Activated CD4-positive, alpha-beta T cell treated with anti-CD3 and anti-CD28 coated beads, Interleukin-2, amount 50 U/mL, for 4 hours (primary cell): ENCODE measurements at regions not wholly inside any gene's neighbourhood (a gene's known extent, or its start where the extent isn't known, plus 50 kb on each side); places are given as distances from the start of the nearest gene placed in this dataset.

Source experiments
- DNase-seq, 2 experiments: peaks; one replicate each; pipeline ENCODE4 v3.0.0-alpha.2; 2020

DNA sequence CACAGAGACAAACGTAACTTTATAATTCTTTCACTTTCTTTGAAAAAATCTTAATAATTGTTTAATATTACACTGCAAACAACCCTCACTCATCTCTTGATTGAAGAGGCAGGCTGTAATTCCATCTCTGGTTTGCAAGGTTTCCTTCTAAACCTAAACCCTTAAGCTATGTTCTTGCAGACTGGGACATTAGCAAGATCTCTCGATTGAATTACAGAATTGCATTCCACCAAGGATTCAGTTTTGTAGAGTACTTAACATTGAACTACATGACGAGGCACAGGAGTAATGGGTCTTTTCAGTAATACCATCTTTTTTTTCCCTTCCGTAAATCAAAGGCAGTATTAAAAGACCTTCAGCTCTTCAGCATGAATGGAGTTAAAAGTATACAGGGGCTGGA is 111.6 kb upstream of the EEF1E1 start:
- no peak for DNase-seq

DNA sequence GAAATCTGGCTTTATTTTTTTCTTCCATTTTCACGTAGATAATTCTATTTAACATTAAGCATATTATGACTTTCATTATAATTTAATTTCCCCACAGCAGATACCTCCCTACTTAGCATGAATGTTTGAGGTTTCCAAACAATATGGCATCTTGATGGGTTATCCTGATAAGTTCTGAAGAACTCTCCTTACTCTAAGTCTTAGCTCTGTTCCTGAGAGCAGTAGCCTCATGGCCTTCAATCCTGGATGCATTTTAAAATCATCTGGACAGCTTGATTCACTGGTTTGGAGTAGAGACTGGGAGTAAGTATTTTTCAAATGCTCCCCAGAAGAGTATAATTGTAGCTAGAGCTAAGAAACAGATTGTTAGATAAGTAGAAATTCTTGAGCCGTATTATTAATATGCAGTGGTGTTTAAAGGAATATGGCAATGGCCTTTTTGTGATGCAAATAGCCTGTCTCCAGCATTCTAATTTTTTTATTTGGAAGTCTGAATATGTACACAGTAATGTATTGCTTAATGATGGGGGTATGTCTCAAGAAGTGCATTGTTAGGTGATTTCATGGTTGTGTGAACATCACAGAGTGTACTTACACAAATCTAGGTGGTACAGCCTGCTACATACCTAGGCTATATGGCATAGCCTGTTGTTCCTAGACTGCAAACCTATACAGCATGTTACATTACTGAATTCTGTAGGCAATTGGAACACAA is 110.5 kb upstream of the EEF1E1 start:
- DNase-seq, result no peak

DNA sequence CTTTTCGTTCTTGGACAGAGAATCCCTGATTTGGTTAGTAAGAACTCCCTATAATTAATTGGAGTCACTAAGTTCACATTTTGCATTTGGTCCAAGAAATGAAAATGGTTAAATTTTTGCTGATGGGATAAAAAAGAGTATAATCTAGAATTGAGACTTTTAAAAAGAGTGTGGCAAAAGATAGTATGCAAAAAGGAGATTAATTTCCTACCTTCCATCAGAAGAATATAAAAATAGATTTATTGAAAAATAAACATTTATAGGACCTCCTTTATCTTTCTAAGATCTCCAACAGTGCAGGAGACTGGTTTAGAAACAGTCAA is 105.5 kb upstream of the EEF1E1 start:
- no peak for DNase-seq

DNA sequence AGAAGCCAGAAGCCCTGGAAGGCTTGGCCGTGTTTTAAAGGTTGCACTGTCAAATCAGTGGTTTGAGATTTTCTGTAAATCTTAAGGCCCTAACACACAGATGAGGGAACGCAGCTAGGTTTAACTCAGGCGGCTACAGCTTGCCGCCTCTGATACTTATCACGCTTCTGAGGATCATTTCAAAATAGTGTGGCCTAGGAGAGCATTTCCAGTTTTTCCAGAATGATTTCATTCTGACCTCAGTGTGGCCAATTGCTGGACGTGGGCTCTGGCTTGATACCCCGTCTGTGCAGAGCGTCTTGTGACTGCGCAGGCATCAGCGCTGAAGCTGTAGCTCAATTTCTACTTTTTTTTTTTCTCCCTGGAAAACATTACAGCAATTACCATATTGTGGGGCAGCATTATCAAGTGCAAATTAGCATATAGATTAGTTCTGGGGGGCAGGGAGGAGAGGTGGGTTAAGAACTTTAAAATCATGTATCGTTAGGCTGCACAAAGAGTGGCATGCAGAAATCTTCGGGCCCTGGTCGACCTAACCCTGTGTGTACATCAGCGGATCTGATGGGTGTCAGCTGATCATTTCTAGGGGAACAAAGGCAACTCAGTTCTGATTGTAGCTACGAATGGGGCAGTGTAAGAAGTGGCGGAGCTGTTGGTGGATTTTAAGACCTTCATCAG is 105.0 kb upstream of the EEF1E1 start:
- DNase-seq, result no peak

DNA sequence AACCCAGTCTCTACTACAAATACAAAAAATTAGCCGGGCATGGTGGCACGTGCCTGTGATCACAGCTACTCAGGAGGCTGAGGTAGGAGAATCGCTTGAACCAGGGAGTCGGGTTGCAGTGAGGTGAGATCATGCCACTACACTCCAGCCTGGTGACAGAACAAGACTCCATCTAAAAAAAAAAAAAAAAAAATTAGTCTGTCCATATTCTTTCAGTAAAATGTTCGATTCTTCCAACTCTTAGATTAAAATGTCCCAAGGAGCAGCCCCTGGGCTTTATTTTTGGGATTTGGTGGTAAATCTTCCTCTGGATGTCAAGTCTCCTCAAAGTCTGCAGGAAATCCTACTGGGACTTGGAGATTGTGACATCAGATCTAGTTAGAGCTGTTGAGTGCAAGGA is 101.0 kb upstream of the EEF1E1 start:
- DNase-seq, result no peak

DNA sequence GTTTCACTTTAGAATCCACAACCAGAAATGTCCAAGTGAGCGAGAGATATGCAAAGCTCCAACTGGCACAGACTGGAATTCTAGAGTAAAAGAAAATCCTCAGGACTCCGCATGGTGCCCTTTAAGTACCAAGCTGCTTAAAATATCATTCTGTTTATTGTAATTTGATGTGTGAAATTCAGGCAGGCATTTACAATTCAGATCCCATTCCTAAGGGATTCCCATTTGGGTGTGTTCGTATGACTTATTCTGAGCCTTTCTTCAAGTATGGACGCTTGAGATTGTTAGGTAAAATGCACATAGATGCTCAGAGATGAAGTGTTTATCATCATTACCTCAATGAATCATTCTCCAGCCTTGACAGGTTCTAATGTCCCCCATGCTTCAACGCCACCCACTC is 99.3 kb upstream of the EEF1E1 start:
- no peak for DNase-seq

DNA sequence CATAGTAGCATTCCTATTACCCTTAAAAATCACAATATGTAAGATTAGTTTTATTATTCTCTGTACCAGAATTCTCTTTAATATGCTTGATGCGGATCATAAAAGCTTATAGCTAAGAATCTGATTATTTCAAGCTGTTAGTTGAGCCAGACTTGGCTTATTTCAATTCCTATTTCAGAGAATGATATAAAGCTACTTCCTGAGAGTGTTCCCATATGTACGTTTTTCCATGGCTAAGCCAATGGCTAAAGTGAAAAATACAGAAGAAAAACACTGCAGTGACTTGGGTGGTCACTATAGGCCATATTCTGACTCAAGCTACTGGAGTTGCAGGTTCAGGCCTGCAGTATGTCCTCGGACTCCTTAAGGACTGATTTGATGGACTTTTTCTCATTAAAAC is 97.9 kb upstream of the EEF1E1 start:
- DNase-seq, result no peak

DNA sequence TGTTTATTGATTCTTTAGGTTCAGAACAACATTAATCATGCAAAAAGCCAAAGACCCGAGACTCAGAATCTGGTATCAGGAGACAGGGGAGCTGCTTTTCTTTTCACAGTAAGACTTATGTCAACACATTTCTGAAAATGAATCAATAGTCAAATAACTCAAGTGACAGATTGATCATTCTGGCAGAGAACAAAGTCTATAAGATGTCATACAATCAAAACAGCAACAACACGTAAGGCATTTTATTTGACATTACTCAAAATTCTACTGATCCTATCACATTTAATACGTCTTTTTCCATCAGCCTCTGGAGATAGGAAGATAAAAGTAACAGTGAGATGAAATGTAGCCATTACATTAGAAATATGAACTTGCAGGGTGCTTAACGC is 93.4 kb upstream of the EEF1E1 start:
- DNase-seq, result no peak

DNA sequence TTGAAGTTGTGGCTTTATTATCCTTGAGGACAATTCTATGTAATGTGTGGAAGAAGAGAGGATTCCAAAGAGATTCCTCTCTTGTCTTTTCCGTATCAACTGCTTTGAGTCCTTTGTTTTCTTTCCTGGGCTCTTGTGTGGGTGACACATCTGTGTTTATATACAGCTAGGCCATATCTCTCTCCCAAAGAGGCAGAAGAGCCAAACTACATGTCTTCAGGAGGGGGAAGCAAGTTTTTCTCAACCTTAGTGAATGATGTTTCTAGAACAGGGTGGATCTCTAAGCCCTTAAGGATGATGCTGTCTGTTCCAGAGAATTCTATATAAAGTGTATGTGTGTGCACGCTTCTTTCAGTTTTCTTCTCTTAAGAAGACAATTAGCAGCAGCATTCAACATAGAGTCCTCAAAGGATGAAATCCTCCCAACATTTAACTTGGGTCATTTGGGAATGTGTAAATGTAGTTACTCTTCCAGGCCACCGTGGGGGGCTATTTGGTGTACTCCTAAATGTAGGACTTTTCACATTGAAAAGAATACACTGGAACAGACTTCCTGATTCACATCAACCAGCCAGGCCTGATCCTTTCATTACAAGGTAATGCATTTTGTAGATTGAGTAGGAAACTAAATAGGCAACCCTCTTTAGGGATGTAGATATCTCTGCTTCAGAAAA is 92.8 kb upstream of the EEF1E1 start:
- no peak for DNase-seq

DNA sequence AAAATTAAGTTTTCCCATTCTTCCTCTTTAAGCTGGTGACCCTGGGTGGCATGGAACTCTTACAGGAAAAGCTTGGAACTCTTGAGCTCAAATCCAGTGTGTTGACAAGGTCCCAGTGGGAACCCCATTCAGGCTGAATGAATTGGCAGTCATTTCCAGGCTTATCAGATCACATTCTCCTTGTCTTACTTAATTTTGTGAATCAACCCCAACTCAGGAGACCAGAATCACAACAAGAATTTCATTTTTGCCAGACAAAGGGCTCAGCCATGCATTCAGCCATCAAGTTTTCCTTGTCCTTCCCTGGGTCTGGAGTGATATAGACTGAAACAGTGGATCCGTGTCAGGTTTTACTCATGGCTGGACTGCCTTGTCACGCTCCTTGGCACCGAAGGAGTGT is 92.1 kb upstream of the EEF1E1 start:
- DNase-seq, result no peak

DNA sequence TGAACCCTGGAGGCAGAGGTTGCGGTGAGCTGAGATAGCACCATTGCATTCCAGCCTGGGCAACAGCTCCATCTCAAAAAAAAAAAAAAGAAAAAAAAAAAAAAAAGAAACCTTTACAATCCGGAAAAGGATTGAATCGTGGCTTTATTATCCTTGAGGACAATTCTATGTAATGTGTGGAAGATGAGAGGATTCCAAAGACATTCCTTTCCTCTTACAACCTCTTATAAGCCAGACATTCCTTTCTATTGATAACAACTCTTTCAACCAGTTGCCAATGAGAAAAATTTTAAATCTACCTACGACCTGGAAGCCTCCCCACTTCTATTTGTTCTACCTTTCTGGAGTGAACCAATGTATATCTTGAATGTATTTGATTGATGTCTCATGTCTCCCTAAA is 91.2 kb upstream of the EEF1E1 start:
- no peak for DNase-seq

DNA sequence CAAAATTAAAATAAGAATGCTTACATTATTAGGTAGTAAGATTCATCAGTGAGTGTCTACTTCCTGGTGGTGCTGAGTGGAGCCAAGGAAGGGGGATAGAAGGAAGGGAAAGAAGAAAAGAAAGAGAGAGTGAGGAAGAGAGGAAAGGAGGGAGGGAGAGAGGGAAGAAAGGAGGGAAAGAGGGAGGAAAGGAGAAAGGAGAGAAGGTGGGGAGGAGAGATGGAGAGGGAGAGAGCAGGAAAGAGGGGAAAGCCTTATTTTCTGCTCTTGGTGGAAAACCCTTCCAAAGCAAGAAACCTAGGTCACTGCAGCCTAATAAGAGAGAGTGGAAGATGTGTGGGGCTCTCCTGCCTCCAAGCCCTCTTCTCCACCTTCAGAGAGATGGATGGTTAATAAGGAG is 90.2 kb upstream of the EEF1E1 start:
- no peak for DNase-seq

DNA sequence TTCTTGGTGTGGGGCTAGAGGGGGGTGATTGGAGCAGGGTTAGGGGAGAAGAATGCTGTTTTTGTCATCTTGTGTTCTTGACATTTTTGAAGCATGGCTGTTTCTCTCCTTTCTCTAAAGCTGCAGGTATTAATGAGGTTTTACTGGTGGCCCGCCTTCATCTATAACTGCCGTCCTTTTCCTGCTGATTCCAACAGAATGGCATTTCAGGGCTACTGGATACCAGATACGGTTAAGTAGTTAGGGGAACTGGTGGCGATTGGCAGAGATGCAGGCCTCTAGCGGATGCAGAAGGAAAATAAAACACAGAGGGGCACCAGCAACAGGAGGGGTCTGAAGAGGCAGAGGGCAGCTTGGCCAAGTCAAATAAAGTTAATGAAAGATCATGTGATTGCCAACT is 89.7 kb upstream of the EEF1E1 start:
- no peak for DNase-seq

DNA sequence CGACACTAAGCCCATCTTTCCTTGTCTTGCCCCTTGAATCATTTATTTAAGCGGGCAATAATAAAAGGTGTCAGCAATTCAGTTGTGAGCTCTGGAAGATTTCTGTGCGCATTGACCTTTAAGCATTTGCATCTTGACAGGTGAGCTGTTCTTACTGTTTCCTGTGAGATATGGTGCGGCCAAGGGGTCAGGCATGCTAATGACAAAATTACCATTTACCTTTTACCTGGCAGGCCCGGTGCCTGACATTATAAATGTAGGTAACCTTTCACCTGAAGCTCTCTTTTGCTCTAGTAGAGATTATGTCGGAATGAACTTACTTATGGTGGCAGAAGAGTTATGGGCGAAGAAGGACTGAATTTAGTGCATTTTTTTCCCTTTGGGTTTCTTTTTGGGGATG is 89.3 kb upstream of the EEF1E1 start:
- no peak for DNase-seq

DNA sequence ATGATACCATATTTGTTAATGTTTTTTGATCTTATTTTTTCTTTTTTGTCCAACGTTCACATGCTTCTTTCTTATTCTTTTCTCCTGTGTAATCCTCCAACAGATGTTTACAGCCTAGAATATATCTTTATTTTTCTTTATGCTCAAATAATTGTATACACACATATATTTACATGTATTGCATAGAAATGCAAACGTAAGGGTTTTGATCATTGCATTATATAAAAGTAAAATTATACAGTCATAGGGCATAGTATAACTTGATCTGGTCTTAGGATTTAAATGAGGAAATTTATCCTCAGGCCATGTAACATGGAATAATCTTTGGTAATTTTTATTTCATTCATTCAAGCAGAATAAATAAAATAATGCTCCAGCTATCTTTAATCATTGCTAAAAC is 84.9 kb upstream of the EEF1E1 start:
- no peak for DNase-seq

DNA sequence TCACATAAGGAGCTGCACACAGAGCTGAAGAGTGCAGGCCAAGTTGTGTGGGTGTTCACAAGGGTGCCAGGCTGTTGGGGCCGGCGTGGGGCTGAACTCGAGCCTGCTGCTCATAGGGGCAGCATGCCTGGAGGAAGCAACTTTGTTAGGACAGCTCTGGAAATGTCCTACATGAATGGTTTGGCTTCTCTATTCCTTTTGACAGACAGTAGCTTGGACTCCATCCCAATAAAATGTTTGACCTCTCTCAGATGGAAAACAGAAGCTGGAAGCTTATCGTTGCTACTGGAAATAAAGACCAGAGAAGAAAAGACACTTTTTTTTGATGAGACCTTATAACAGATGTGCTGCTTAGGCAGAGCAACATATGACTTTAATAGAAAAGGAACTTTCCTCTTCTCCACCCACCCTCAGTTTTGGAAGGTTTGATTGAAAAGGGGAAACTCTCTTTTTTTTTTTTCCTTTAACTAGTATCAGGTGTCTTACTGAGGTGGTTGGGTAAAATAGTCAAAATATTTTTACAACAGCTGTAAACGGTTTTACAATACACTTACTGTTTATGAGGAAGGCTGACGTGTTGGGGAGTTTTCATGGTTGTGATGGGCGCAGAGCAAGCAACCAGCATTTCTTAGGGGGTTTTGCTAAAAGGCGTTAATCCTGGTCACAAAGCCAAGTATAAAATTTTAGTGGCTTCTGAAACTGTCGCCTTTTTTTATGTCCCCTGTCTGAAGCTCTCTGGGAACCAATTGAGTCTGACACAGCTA is 80.7 kb upstream of the EEF1E1 start:
- DNase-seq, result no peak

DNA sequence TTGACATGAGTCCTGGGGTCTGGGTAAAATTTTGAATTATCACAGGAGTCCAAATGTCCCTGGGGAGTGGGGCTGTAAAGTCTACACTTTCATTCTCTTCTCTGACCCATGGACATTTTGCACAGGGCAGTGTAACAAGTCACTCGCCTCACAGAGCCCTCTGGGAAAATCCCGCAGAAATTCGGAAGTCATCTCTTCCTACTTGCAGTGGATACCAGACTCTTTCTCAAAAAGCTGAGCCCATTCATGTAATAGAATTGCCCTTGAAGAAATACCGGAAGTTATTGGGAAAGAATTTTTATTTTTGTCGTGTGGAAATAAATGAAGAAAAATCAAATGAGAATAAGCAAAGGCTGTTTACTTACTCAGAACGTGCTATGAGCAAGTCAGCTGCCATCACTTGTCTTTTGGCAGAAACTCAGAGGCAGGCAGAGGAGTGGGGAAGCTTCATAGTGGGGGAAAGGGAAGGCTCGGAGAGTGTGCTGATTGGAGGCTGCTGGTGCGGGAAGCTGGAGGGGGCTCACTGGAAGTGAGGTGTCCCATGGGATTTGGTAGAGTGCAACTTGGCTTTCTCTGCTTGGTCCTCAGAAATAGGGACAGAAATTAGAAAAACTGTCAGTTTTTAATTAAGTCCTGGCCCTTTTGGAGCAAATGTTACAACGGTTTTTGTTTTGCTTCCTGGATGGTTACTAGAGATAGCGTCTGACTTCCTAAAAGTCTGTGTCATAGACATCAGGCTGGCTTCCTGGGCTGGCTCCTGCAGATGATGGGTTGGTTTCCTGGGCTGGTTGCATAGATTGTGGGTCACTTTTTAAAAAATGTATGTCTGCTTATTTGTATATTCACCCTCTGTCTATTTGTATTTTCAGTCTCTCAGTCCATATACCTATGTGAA is 79.8 kb upstream of the EEF1E1 start:
- no peak for DNase-seq

DNA sequence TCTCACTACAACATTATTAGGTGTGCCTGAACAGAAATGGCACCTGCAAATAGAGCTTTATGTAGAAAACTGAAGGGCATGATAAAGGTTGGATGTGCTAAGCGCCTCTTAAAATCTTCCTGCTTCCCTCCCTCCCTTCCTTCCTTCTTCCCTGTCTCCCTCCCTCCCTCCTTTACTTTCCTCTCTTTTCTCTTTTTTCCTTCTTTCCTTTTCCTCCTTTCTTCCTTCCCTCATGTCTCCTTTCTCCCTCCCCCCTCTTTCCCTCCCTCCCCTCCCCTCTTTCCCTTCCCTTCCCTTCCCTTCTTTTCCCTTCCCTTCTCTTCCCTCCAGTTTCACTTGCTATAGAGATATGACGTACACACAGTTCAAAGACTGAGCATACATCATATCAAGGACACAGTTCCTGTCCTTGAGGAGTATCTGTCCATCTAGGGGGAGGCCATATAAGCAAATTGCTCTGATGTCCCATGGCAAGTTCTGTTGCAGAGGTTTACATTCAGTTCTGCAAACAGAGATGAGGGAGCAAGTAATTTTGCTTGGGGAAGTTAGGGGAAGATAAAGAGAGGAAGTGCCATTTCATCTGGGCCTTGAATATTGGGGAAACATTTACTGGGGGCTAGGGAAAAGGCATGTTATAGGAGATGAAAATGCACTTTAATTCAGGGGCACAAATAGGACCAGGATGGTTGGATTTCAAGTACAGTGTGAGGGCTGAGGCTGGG is 79.0 kb upstream of the EEF1E1 start:
- DNase-seq, result no peak

DNA sequence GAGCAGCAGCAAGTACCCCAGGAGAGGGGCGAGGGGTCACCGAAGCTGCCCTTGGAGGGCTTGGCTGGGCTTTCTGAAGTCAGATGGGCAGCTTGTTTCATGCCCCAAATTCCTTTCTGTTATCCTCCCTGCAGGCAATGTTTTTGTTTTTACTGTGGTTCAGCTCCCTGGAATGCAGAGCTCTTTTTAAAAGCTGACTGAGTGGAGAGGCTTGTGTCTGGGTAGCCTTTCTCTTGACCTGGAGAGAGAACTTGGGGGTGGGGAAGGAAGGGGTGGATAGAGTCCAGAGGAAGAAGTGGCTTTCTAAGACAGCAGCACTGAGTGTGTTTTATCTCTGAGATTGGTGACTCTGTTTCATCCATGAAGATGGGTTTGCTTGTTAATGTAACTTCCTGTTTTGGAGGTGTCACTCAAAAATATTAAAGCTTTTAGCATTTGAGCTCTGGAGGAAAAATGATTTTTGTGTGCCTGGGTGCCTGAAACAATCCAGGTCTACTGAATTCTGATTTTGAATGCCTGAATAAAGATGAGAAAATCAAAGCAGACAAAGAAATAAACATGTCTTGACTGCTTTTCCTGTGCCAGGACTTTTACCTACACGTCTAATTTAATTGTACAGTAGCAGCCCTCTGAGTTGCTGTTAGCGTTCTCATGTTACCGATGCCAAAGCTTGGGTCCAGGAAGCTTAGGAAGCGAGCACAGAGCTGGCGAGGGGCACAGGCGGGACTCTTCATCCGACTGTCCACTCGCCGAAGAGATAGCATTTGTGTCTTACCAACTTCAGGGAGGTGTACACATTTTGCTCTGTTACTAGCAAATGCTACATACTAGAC is 78.2 kb upstream of the EEF1E1 start:
- no peak for DNase-seq

DNA sequence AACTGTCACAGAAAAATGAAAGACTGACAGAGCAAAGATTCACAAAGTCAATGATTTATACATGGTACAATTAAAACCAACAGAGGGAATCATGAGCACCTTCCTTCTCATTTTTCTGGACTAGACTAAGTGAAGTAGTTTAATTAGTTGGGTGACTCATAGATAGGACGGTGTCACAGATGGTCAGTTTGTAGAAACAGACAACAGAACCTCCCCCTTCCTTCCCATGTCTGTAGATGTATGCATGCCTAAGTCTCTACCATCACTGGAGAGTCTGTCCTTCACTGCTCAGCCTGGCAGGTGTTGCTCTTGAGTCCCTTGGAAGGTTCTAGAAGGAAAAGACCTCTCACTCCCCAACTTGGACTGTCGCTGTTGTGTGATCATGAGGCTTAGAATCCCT is 75.4 kb upstream of the EEF1E1 start:
- no peak for DNase-seq
